ENCODE measurements at regions not wholly inside any gene's neighbourhood (a gene's known extent, or its start where the extent isn't known, plus 50 kb on each side); places are given as distances from the start of the nearest gene placed in this dataset.
A peak's percentile ranks its signal among the peaks of the same experiment; 100 is the strongest.
"Not testable (repeated sequence)": the region's sequence is repeated elsewhere in the genome, so short reads cannot be mapped to it uniquely, and the experiment has no call there.

DNA sequence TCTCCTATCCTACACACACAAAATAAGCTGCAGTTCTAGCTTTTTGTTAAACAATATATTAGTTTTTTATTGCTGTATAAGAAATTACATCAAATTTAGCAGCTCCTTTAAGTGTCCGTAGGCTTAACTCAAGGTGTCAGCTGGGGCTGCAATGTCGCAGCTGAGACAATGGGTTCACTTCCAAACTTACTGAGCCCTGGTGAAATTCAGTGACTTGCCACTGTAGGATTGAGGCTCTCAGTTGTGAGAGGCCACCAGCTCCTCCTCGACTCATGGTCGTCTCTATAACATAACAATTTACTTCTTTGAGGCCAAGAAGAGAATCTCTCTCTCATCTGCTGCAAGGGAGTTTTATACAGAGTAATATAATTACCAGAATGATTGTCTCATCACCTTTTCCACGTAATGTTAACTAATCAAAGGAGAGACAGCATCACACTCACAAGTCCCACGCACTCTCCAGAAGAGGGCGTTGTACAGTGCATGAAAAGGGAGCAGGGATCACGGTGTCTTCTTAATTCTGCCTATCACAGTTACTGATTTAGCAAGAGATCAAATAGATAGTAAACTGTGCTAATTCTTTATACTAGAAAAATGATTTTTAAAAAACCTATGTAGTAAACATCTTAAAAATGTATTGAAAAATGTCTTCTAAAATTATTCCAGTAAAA lies 735.6 kb upstream of the GBE1 start:
- DNase-seq, result no peak

DNA sequence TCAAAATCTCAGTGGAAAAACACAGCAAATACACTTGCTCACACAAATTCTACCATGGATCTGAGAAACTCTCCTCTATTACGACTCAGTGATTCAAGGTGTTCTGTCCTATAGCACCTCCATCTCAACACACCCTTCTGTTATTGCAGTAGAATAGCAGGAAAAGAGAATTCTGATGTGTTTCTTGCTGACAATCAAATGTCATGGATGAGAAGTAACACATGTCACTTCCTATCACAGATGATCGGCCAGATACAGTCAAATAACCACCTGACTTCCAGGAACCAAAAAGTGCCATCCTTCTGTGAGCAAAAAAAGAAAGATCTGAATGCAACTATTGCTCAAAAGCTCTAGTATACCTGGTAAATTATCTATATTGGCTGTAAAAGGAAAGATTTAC lies 734.2 kb upstream of the GBE1 start:
- DNase-seq, result peak; percentile 5

DNA sequence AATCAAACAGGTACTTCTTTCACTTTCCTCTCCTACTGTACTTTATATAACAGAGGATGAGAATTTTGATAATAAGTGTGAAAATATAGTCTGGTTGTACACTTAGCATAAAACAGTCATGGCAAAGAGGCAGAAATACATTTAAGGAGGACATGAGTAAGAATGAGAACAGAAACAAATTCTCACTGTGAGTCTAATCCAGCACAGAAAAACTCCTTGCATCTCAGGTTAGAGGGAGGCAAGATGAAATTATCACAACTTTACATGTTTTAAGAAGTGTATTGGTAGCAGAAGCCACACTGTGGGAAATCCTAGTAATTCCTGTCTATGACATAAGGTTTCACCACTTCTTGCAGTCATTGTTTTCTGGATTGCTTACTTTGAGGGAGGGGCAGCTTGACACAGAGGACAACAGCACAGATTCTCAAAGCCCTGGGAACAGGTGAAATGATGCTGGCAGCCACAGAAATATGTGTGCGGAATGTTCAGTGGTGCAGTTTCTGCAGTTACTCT lies 733.6 kb upstream of the GBE1 start:
- no peak for DNase-seq

DNA sequence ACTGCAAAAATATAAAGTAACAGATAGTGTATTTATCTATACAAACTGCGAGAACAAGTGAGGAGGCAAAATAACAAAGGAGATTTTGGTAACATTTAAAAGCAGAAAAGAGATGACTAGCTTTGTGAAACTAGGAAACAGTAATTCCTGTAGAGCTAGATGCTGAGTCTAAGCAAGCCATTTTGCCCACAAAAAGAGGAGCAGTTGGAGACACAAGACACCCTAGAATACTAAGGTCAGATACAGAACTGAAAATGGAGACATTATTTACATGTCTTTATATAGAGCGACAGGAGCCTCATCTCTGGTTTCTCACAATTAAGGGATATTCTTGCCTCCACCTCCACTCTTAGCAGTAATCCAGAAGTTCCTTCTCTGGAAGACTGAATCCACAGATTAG lies 732.4 kb upstream of the GBE1 start:
- no peak for DNase-seq

DNA sequence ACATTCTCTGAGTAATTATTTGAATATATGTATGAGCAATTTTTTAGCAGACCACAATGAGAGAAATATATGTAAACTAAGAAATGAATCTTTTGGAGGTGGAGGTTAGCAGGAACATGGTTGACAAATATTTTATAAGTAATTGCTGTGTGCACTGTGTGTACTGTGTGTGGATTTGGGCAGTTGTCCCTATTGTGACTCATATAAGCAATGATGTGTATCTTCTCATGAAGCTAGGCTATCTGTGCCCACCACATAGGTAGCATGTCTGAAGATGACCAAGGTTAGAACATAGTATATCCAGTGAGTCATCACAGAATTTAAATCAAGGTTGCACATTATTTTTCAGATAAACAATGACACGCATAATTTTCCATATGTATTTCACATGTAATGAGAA lies 713.9 kb upstream of the GBE1 start:
- DNase-seq, result no peak

DNA sequence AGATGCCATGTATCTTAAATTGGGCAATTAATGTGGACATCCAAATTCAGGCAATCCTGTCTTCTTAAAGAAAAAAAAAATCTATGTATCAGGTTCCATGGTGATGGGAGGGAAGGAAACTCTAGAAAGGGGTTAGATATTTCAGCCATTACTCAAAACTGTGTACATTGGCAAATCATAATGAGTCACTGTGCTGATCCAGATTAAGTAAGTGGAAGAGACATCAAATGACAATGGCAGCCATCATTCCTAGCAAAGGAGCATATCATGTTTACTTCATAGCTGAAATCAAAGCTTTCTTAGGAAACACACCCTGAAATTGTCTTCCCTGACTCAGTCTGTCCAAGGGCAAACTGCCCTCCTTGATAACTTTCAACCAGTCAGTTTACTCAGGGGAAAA lies 713.3 kb upstream of the GBE1 start:
- DNase-seq, result no peak

DNA sequence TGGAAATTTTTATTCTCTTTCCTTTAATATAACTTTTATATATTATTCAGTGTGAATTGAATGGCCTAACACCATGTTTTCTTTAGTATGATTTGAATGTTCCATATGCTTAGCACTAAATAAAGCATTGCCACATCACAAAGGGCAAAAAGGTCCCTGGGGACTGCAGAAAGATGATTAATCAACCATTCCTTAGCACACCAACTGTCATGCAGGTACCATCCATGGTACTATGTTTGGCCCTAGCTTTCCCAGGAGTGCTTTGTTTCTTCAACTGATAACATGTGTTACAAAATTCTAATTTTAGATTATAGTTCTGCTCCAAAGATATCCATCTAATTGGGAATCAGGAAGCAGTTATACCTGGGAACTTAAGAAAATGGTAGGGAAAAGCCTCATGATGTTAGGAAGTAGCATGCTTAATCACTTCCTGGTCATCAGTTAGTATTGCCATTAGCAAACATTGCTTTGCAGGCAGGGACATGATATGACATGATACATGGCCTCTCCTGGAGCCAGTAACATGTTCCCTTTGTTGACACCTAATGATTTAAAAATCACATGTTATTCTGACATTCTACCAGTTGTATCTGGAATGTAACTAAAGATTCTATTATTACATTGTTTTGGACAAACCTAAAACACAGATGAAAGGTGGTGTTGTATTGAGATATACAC lies 712.6 kb upstream of the GBE1 start:
- DNase-seq, result no peak

DNA sequence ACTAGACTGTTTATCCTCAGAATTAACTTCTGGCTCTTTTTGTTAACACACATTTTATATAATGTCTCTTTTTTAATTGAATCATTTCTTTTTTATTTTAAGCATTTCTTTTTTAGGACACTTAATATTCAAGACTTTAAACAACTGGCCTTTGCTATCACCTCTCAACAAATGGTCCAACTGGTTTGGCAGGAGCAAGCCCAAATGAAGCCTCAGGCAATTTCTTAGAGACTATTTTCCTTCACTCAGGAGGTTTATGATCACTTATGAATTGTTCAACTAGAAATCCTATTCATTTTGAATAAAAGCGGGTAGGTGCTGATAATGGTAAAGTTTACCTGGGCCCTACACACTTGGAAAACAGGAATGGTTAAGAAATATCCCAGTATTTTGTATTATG lies 705.6 kb upstream of the GBE1 start:
- no peak for DNase-seq

DNA sequence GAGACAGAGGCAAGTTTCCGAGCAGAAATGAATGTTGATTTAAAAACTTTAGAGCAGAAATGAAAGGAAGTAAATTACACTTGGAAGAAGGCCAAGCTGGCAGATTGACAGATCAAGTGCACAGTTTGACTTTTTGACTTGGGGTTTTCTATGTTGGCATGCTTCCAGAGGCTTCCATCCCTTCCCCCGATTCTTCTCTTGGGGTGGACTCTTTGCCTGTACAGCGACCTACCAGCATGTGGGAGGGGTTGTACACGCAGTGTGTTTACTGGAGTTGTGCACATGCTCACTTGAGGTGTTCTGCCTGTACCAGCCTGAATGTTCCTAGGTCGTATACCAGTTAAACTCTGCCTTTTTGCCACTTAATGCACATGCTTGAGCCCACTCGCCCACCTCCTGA lies 701.5 kb upstream of the GBE1 start:
- DNase-seq, result peak; percentile 19

DNA sequence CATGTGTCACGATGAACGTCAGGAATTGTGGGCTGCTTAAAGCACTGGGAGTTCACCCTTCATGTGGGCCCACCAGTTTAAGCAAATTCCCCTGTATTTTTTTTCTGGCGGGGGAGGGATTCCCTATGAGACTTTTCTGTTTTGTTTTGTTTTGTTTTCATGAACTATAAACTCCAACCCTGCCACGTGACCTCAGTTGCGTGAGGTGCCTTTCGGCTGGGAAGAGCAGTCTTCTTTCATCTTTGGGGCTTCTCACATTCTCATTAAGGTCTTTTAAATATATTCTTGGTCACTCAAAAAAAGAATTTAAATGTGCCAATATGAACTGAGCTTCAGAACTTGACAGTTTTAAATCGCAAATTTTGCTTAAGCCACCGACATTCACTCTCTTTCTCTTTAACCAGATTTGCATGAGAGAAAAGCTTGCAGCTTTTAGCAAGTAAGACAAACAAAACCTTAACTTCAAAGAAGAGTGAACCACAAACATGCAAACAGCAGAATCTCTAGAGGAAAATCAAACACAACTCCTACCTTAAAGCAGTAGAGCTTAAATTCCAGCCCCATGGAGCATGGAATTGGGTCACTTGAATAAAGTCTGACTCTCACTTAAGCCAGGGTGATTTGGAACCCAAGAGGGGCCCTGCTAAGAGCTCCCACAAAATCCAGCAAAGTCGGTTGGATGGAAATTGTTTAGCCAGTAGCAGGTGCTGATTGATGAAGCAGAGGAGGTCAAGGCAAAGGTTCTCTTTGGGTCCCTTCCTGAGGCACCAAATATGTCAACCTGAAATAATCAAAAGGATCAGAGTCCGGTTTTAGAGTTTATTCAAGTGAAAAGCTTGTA lies 699.8 kb upstream of the GBE1 start:
- DNase-seq, result no peak

DNA sequence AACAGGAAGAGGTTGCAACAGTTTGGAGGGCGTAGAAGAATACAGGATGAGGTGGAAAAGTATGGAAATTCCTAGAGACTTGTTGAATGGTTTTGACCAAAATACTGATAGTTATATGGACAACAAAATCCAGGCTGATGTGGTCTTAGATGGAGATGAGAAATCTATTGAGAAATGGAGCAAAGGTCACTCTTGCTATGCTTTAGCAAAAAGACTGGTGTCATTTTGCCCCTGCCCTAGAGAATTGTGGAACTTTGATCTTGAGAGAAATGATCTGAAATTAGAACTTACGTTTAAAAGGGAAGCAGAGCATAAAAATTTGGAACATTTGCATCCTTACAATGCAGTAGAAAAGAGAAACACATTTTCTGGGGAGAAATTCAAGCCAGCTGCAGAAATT lies 686.9 kb upstream of the GBE1 start:
- no peak for DNase-seq

DNA sequence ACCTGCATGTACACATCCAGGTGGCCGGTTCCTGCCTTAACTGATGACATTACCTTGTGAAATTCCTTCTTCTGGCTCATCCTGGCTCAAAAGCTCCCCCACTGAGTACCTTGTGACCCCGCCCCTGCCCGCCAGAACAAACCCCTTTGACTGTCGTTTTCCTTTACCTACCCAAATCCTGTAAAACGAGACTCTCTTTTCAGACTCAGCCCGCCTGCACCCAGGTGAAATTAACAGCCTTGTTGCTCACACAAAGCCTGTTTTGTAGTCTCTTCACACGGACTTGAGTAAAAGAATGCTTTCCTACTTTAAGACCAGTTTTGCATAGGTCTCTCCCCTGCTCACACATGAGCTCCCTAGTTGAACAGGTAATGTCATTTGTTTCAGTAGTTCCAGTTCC lies 667.4 kb upstream of the GBE1 start:
- not testable (repeated sequence) for DNase-seq

DNA sequence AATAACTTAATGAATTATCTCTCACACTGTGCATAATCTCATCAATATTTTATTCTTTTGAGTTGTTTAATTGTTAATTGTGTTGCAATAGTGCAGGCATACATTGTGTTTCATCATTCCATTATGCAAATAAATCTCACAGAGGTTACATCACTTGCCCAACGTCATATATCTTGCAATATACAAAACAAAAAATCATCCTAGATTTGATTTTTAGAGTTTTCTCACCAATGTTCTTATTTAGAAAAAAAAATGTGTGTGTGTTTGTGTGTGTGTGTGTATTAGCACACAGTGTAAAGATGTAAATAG lies 662.5 kb upstream of the GBE1 start:
- no peak for DNase-seq

DNA sequence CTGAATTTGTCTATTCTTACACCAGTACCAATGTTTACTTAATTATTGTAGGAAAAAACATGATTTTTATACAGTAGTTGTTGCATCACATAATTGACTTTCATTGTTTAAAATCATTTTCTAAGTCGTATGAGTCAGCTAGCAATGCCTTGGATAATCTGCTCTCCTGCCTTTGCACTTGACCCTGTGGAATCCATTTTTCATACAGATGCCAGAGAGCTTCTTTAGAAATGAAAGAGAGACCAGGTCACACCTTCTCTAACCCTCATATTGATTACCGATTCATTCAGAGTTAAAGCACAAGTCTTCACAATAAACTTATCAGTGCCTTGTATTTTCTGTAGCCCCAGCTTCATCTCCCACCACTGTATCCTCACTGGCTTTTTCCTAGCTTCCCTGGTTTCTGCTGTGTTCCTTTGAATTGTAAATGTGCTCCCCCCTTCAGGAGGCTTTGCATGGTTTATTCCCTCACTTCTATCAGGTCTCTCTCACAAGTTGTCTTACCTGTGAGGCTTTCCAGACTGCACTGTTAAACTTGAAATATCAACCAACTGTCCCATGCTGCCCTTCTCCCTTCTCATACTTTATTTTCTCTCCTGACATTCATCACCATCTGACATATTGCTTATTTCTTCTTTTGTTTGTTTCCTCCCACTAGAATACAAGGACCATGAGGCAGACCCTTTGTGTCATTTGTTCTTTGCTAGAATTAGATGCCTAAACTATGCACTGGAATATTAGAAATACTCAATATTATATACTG lies 662.0 kb upstream of the GBE1 start:
- DNase-seq, result no peak

DNA sequence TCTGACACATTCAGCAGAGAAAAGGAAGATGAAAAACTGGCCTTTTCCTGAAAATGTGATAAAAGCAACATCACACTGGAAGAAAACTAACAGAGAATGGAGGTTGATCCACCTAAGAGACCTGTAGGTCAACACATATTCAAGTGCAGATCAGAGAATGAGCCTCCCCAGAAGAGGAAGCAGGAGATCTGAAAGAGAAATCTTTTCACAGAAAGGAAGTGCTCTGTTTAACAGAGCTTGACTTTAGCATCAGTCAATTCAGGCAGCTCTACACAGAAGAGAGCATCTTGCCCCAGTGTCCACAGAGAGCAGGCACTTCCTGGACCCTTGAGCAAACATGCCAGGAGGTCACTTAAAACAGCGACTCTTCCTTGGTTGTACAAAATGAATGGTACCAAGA lies 655.4 kb upstream of the GBE1 start:
- DNase-seq, result peak; percentile 4

DNA sequence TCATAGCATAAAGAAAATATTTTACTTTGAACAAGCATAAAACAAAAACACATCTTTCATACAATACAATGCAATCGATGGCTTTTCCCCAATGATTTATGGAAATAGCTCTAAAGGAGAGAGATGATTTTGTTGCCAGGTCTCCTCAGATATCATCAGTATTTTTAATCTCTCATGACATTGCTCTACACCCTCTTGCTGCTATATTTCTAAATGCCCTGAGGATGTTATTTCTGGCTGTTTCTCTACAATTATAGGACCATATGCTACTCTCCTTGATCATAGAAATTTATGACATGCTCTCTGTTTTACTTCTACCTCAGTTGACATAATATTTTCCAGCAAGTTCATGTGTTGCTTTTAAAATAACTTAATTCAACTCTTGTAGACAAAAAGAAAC lies 654.9 kb upstream of the GBE1 start:
- DNase-seq, result peak; percentile 23

DNA sequence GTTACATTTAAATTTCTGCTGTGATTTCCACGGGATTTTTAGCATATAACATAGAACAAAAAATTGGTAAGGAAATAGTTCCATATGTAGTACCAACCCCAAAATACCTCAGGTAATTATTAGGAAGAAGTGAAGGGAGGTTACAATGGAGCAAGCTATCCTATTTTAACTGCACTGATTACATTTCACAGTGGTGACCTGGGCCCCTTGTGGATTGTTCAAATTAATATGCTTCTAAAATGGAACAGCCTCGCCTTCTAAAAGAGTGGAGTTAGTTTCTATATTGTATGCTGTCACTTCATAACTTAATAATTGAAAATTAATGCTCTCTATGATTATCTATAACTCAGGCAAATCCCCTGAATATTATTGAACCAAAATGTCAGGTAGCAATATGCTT lies 651.7 kb upstream of the GBE1 start:
- DNase-seq, result no peak

DNA sequence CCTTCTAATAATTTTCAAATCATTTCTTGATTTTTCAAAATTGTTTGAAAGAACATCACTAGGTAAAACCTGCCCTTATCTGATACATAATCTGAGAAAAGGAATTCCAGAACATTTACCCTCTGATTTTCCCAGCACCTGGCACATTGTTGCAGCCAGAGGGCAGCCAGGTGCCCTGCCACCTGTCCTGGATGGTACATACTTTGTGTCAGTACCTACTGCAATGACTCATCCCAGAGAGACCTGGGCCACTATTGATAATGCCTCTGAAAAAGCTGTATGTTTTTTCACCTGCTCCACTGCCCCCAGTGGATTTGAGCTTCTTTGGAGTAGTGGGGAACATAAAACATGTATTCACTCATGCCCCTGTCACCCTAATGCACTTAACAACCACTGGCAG lies 648.9 kb upstream of the GBE1 start:
- peak; percentile 10 for DNase-seq

DNA sequence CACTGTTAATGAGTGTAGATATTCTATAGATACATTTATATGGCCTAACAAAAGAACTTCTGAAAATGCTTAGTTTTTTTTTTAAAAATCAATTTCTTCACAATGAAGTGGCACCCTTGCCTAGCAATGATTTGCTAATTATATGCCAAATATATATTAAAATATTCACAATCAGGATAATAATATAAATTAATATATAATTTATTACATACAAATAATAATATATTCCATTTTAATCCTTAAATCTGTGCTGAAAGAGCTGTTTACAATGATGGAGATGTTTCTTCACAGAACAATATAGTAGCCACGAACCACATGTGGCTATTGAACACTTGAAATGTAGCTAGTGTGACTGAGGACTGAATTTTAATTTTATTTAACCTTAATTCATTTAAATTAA lies 648.4 kb upstream of the GBE1 start:
- no peak for DNase-seq

DNA sequence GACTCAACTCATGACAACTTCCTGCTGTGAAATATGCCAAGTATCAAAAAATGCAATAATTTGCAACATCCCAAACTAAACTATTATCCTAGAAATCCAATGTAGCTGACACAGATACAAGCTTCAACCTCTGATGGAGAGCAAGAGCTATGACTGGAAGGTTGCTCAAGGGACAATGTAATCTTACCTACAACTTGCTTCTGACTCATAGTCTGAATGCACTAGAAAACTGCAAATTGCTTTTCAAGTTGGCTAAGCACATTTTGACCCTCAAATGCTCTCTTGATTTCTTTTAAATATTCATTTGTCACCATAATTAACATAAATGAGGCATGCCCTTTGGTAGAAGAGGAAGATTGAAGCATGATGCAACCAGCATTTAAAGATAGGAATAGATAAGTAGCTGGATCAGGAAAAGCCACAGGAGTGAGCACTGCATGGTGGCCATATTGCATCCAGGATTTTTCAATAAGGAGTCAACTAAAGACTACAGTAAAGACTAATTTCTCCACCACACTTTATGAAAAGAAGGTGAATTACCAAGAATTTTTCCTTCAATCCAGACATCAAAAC lies 630.8 kb upstream of the GBE1 start:
- DNase-seq, result no peak

DNA sequence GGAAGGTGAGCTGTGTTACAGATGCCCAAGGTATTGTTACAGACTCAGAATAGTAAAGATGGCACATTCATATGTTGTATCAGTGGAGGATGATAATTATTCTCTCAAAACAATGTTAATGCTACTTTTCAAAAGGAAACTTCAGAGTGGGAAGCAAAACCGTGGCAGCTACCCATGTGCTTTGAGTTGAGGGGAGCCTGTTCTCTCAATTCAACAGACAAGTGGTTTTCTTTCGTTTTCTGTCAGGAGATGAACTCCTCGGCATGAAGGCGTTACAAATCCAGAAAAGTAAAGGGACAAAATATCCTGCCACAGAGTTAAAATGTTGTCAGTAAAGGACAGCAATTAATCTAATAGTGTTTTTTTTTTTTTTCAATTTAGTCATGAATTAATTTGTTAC lies 629.4 kb upstream of the GBE1 start:
- DNase-seq, result no peak

DNA sequence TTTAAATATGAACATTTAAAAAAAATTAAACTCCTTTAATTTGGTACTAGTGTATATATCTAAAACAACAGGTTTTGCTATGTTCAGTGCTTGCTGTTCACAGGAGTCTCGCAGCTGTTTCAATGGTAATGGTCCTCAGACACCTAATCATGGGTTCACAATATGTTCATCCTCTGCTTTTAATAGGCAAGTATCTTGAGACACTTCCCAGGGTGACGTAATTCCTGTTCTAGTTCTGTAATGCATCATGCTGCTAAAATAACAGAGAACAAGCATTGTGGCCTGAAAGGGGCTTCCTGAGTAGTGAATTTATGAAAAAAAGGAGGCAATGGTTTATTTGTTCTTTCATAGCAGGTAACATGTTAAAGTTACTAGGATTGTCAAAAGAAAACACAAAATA lies 625.2 kb upstream of the GBE1 start:
- peak; percentile 4 for DNase-seq

DNA sequence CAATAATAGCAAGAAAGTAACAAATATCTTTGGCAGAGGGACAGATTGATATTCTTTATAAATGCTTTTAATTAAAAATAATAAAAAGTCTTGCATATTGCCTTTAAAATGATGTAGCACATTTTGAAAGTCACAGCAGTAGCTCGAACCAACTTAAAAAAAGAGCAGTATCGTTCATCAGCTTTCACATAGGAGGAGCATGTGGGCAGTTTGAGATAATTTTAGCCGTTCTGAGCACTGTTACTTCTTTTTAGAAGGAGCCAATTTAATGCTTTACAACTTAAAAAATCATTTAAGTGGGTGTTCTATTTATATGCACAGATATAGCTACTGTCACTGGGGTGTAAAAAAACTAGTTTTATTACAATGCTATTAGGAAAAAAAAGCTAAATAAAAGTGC lies 622.7 kb upstream of the GBE1 start:
- DNase-seq, result no peak

Measured in eye (tissue), 1 donor.